ENCODE measurements at regions not wholly inside any gene's neighbourhood (a gene's known extent, or its start where the extent isn't known, plus 50 kb on each side); places are given as distances from the start of the nearest gene placed in this dataset.

GRCh38 chr5:17373406-17373805 is 124.6 kb upstream of the TAF11L2 start:
- TF ChIP-seq, protein P1, sequence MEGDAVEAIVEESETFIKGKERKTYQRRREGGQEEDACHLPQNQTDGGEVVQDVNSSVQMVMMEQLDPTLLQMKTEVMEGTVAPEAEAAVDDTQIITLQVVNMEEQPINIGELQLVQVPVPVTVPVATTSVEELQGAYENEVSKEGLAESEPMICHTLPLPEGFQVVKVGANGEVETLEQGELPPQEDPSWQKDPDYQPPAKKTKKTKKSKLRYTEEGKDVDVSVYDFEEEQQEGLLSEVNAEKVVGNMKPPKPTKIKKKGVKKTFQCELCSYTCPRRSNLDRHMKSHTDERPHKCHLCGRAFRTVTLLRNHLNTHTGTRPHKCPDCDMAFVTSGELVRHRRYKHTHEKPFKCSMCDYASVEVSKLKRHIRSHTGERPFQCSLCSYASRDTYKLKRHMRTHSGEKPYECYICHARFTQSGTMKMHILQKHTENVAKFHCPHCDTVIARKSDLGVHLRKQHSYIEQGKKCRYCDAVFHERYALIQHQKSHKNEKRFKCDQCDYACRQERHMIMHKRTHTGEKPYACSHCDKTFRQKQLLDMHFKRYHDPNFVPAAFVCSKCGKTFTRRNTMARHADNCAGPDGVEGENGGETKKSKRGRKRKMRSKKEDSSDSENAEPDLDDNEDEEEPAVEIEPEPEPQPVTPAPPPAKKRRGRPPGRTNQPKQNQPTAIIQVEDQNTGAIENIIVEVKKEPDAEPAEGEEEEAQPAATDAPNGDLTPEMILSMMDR (IDR thresholded peaks at IDR 0.05), result no peak
- TF ChIP-seq POLR2A (IDR thresholded peaks at IDR 0.05), result no peak
- TF ChIP-seq EP300 (IDR thresholded peaks at IDR 0.05), result no peak

Data from ovary (tissue), 3 donors.